Suprapubic skin (tissue), 3 donors: ENCODE measurements at regions not wholly inside any gene's neighbourhood (a gene's known extent, or its start where the extent isn't known, plus 50 kb on each side); places are given as distances from the start of the nearest gene placed in this dataset.

ENCODE experiments used
- CTCF ChIP-seq, 2 donors: fragments of 200-600 bp in 1 of 2; fragments of 450-650 bp in 1 of 2; sonication (generic) in 1 of 2; IDR thresholded peaks; one replicate each; pipeline ENCODE4 v1.5.1; 2016 to 2019; ENCODE audit warnings: antibody characterized with exemption in 2 of 2, mild to moderate bottlenecking in 1 of 2, moderate library complexity in 1 of 2
- EP300 ChIP-seq: sonication (generic); formaldehyde crosslinking; IDR thresholded peaks from one replicate; pipeline ENCODE4 v1.6.1; 2017; ENCODE audit warnings: antibody characterized with exemption

- TF ChIP-seq CTCF (IDR thresholded peaks at IDR 0.05), result no peak
- no peak for TF ChIP-seq EP300
These were observed 71.4 kb upstream of the MAFB start for GRCh38 chr20:40760399-40760798.
